OCI-LY1 (cell line): ENCODE measurements at regions not wholly inside any gene's neighbourhood (a gene's known extent, or its start where the extent isn't known, plus 50 kb on each side); places are given as distances from the start of the nearest gene placed in this dataset.
"Not testable (repeated sequence)": the region's sequence is repeated elsewhere in the genome, so short reads cannot be mapped to it uniquely, and the experiment has no call there.

Source experiments
- H2AFZ ChIP-seq: fragments of 200-600 bp; sonication (generic), shearing (Covaris generic); 2 replicates; pipeline ENCODE4 v1.6.0; 2014; ENCODE audit warnings: antibody characterized with exemption, mild to moderate bottlenecking, low read length
- H3F3A ChIP-seq: fragments of 200-600 bp; sonication (generic), shearing (Covaris generic); 2 replicates; pipeline ENCODE4 v1.6.0; 2014; ENCODE audit warnings: mild to moderate bottlenecking, antibody characterized with exemption, low read length, moderate library complexity; ENCODE audit not compliant: insufficient read depth
- H3K27ac ChIP-seq: fragments of 200-600 bp; sonication (generic); 2 replicates; pipeline ENCODE4 v1.5.1; 2014; ENCODE audit warnings: low read length, mixed run types, mild to moderate bottlenecking, low read depth; ENCODE audit not compliant: poor library complexity, severe bottlenecking
- H3K27me3 ChIP-seq: fragments of 200-600 bp; sonication (generic); 2 replicates; pipeline ENCODE4 v1.6.0; 2014; ENCODE audit warnings: antibody characterized with exemption, mild to moderate bottlenecking, low read length, moderate library complexity; ENCODE audit not compliant: insufficient read depth
- H3K36me3 ChIP-seq: fragments of 200-600 bp; sonication (generic); 2 replicates; pipeline ENCODE4 v1.6.1; 2014; ENCODE audit warnings: mild to moderate bottlenecking, antibody characterized with exemption, low read length, moderate library complexity, mixed read lengths; ENCODE audit not compliant: insufficient read depth
- H3K4me1 ChIP-seq: fragments of 200-600 bp; sonication (generic); 2 replicates; pipeline ENCODE4 v1.5.1; 2014; ENCODE audit warnings: mild to moderate bottlenecking, low read length, moderate library complexity; ENCODE audit not compliant: insufficient read depth, severe bottlenecking
- H3K4me2 ChIP-seq: fragments of 200-600 bp; sonication (generic), shearing (Covaris generic); 2 replicates; pipeline ENCODE4 v1.6.1; 2014; ENCODE audit warnings: low read length
- H3K4me3 ChIP-seq: fragments of 200-600 bp; sonication (generic); 2 replicates; pipeline ENCODE4 v1.5.1; 2014; ENCODE audit warnings: low read length, low read depth, mild to moderate bottlenecking, mixed read lengths; ENCODE audit not compliant: poor library complexity, severe bottlenecking
- H3K79me2 ChIP-seq: fragments of 200-600 bp; shearing (Covaris generic); 2 replicates; pipeline ENCODE4 v1.6.1; 2016; ENCODE audit warnings: mixed run types, low read length, mixed read lengths; ENCODE audit not compliant: insufficient read depth
- H3K9ac ChIP-seq: fragments of 200-600 bp; sonication (generic), shearing (Covaris generic); 2 replicates; pipeline ENCODE4 v1.6.1; 2014; ENCODE audit warnings: mild to moderate bottlenecking, low read length, mixed read lengths
- H3K9me2 ChIP-seq: fragments of 200-600 bp; sonication (generic), shearing (Covaris generic); 2 replicates; pipeline ENCODE4 v1.6.1; 2014; ENCODE audit warnings: low read depth, mild to moderate bottlenecking, low read length, mixed read lengths
- H3K9me3 ChIP-seq: fragments of 200-600 bp; shearing (Covaris generic); 2 replicates; pipeline ENCODE4 v1.6.1; 2014; ENCODE audit warnings: low read length, mixed read lengths
- H4K20me1 ChIP-seq: fragments of 200-600 bp; sonication (generic), shearing (Covaris generic); 2 replicates; pipeline ENCODE4 v1.6.0; 2016; ENCODE audit warnings: mild to moderate bottlenecking, low read length; ENCODE audit not compliant: insufficient read depth
- EZH2 ChIP-seq: fragments of 200-600 bp; sonication (generic), shearing (Covaris generic); IDR thresholded peaks from 2 replicates; pipeline ENCODE4 v1.8.0; 2017; ENCODE audit warnings: borderline replicate concordance, mixed run types, mild to moderate bottlenecking, antibody characterized with exemption, low read length, moderate library complexity, mixed read lengths
- TF ChIP-seq, protein P1 (sequence below): fragments of 200-600 bp; sonication (generic), shearing (Covaris generic); IDR thresholded peaks from 2 replicates; pipeline ENCODE4 v1.5.1; 2017; ENCODE audit warnings: mild to moderate bottlenecking, antibody characterized with exemption, low read length, moderate library complexity, mixed read lengths

DNA sequence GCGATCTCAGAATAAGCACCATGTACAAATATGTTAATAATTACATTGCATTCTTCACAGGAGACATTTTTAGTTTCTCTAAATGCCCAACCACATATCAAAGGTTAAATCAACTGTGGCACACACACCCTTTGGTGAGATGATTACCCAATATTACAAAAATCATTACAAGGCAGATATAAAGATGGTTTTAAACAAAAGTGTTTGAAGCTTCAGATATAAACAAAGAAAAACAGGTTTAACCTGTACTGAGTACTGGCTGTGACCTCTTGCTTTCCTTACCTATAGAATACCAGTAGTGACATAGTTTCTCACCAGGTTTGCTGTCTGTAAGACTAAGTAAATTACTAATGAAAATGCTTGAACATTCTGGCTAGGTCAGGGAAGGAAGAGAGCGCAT is 360.0 kb upstream of the IGFBP3 start:
- Histone ChIP-seq H3K36me3 (no peaks in the 10 kb centered on the region), H3K4me1 (no peaks in the 10 kb centered on the region), H2AFZ (no peak overlapping the region), H3K9me3 (no peaks in the 10 kb centered on the region), H3K27me3 (no peaks in the 10 kb centered on the region), H3K4me2 (no peak overlapping the region), H3F3A (no peaks in the 10 kb centered on the region), H3K9me2 (no peaks in the 10 kb centered on the region), H3K79me2 (no peaks in the 10 kb centered on the region), H3K9ac (no peak overlapping the region), H3K4me3 (no peak overlapping the region), H4K20me1 (no peaks in the 10 kb centered on the region), H3K27ac (no peak overlapping the region)
- no peak for TF ChIP-seq EZH2
- TF ChIP-seq, protein P1, sequence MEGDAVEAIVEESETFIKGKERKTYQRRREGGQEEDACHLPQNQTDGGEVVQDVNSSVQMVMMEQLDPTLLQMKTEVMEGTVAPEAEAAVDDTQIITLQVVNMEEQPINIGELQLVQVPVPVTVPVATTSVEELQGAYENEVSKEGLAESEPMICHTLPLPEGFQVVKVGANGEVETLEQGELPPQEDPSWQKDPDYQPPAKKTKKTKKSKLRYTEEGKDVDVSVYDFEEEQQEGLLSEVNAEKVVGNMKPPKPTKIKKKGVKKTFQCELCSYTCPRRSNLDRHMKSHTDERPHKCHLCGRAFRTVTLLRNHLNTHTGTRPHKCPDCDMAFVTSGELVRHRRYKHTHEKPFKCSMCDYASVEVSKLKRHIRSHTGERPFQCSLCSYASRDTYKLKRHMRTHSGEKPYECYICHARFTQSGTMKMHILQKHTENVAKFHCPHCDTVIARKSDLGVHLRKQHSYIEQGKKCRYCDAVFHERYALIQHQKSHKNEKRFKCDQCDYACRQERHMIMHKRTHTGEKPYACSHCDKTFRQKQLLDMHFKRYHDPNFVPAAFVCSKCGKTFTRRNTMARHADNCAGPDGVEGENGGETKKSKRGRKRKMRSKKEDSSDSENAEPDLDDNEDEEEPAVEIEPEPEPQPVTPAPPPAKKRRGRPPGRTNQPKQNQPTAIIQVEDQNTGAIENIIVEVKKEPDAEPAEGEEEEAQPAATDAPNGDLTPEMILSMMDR: no peak

DNA sequence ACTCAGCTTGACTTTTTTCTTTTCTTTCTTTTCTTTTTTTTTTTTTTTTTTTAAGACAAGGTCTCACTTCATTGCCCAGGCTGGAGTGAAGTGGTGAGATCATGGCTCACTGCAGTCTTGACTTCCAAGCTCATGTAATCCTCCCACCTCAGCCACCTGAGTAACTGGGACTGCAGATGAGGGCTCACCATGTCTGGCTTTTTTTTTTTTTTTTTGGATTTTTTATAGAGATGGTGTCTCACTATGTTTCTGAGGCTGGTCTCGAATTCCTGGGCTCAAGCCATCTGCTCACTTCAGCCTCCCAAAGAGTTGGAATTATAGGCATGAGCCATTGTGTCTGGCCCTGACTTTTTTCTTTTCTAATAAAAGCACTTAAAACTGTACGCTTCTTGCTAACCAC is 358.2 kb upstream of the IGFBP3 start:
- Histone ChIP-seq H3K4me1 (no peaks in the 10 kb centered on the region), H3K4me3 (no peak overlapping the region), H3K27ac (no peak overlapping the region), H3F3A (no peaks in the 10 kb centered on the region), H3K79me2 (no peaks in the 10 kb centered on the region), H3K4me2 (no peak overlapping the region), H3K9ac (no peak overlapping the region), H3K36me3 (no peaks in the 10 kb centered on the region), H4K20me1 (no peaks in the 10 kb centered on the region), H2AFZ (no peak overlapping the region), H3K9me3 (no peaks in the 10 kb centered on the region), H3K27me3 (no peaks in the 10 kb centered on the region), H3K9me2 (no peaks in the 10 kb centered on the region)
- TF ChIP-seq EZH2: no peak
- TF ChIP-seq, protein P1: no peak

DNA sequence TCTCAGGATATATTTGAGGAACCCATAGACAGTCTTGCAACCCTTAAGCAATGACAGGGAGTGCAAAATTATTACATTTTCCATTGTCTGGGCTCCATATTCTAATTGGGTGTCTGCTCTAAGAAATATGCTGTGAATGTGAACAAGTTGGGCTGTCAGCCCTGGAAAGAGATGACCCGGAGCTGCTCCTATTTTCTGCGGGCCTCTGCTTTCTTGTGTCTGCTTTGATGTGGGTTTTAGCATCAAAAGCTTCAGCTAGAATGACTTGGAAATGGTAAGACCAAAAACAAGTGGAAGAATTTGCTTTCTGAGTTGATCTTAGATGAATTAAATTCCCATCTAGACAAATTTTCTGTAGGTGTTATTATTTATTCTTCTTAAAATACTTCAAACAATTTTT is 343.6 kb upstream of the IGFBP3 start:
- Histone ChIP-seq H3K4me3 (no peak overlapping the region), H3K27me3 (no peaks in the 10 kb centered on the region), H3K27ac (no peak overlapping the region), H3K9me2 (no peaks in the 10 kb centered on the region), H4K20me1 (no peaks in the 10 kb centered on the region), H3K4me1 (no peaks in the 10 kb centered on the region), H3K9me3 (no peaks in the 10 kb centered on the region), H3K4me2 (no peak overlapping the region), H3K9ac (no peak overlapping the region), H3K79me2 (no peaks in the 10 kb centered on the region), H2AFZ (no peak overlapping the region), H3F3A (no peaks in the 10 kb centered on the region), H3K36me3 (no peaks in the 10 kb centered on the region)
- no peak for TF ChIP-seq EZH2
- TF ChIP-seq, protein P1: no peak

DNA sequence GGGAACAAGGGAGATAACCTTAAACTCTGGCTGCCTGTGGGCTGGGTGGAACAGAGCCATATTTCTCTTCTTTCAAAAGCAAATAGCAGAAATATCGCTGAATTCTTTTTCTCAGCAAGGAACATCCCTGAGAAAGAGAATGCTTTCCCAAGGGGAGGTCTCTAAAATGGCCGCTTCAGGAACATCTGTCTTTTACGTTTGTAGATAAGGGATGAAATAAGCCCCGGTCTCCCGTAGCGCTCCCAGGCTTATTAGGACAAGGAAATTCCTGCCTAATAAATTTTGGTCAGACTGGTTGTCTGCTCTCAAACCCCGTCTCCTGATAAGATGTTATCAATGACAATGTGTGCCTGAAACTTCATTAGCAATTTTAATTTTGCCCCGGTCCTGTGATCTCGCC is 340.6 kb upstream of the IGFBP3 start:
- not testable (repeated sequence) for H3K9me2 ChIP-seq, H3K4me1 ChIP-seq, H3K4me3 ChIP-seq, H3K4me2 ChIP-seq, H3K27me3 ChIP-seq, H2AFZ ChIP-seq, H3K36me3 ChIP-seq, H3K79me2 ChIP-seq, H3K9ac ChIP-seq, H3K9me3 ChIP-seq, H4K20me1 ChIP-seq, H3K27ac ChIP-seq, H3F3A ChIP-seq
